ENCODE measurements at regions not wholly inside any gene's neighbourhood (a gene's known extent, or its start where the extent isn't known, plus 50 kb on each side); places are given as distances from the start of the nearest gene placed in this dataset.

- TF ChIP-seq CTCF (conservative IDR thresholded peaks at IDR 0.05; ENCODE audit: low read length): no peak
- no peak overlapping the region for H3K4me3 ChIP-seq (ENCODE audit: low read length)
- no peak for DNase-seq (ENCODE audit: low read depth)
Observed at GRCh38 chrX:69094977-69095669, 70.1 kb downstream of the PJA1 start.

- H3K4me3 ChIP-seq (ENCODE audit: low read length): no peak overlapping the region
- peak; percentile 63 for DNase-seq (ENCODE audit: low read depth)
- peak; percentile 62 for TF ChIP-seq CTCF (conservative IDR thresholded peaks at IDR 0.05; ENCODE audit: low read length)
Observed at GRCh38 chrX:69093960-69094871, 71.0 kb downstream of the PJA1 start.

- DNase-seq (ENCODE audit: low read depth): no peak
- TF ChIP-seq CTCF (conservative IDR thresholded peaks at IDR 0.05; ENCODE audit: low read length): no peak
- no peak overlapping the region for H3K4me3 ChIP-seq (ENCODE audit: low read length)
Observed at GRCh38 chrX:69090022-69090421, 75.2 kb downstream of the PJA1 start.

- TF ChIP-seq CTCF (conservative IDR thresholded peaks at IDR 0.05; ENCODE audit: low read length): no peak
- no peak overlapping the region for H3K4me3 ChIP-seq (ENCODE audit: low read length)
- no peak for DNase-seq (ENCODE audit: low read depth)
Observed at GRCh38 chrX:69089203-69089602, 76.0 kb downstream of the PJA1 start.

GRCh38 chrX:69088171-69088938 is 76.9 kb downstream of the PJA1 start:
- TF ChIP-seq CTCF (conservative IDR thresholded peaks at IDR 0.05; ENCODE audit: low read length): no peak
- peak; percentile 52 for DNase-seq (ENCODE audit: low read depth)
- no peak overlapping the region for H3K4me3 ChIP-seq (ENCODE audit: low read length)

- no peak for DNase-seq (ENCODE audit: low read depth)
- no peak for TF ChIP-seq CTCF (conservative IDR thresholded peaks at IDR 0.05; ENCODE audit: low read length)
- H3K4me3 ChIP-seq (ENCODE audit: low read length): no peak overlapping the region
Observed at GRCh38 chrX:69085826-69086225, 79.4 kb downstream of the PJA1 start.
